GM10248 (cell line): ENCODE measurements at regions not wholly inside any gene's neighbourhood (a gene's known extent, or its start where the extent isn't known, plus 50 kb on each side); places are given as distances from the start of the nearest gene placed in this dataset.

Experiments
- CTCF ChIA-PET: fragments of 300-600 bp; sonication (Branson Sonifier 250); formaldehyde crosslinking; extraction: SDS; loops from one replicate; lab custom pipeline; 2021; ENCODE audit warnings: antibody characterized with exemption; lab: Yijun Ruan, JAX
- POLR2A ChIA-PET: fragments of 350-650 bp; sonication (Branson Sonifier 250); formaldehyde crosslinking; extraction: SDS; loops from one replicate; lab custom pipeline; 2020; ENCODE audit warnings: antibody characterized with exemption; lab: Yijun Ruan, JAX
- DNase-seq: peaks from one replicate; pipeline ENCODE4 v3.0.0; 2012; ENCODE audit errors: extremely low spot score
- TF ChIP-seq, protein P1 (sequence below): IDR thresholded peaks from 2 replicates; pipeline ENCODE4 v1.5.1; 2012; ENCODE audit warnings: mild to moderate bottlenecking, low read depth; ENCODE audit errors: extremely low read depth, missing control alignments, control extremely low read depth

DNA sequence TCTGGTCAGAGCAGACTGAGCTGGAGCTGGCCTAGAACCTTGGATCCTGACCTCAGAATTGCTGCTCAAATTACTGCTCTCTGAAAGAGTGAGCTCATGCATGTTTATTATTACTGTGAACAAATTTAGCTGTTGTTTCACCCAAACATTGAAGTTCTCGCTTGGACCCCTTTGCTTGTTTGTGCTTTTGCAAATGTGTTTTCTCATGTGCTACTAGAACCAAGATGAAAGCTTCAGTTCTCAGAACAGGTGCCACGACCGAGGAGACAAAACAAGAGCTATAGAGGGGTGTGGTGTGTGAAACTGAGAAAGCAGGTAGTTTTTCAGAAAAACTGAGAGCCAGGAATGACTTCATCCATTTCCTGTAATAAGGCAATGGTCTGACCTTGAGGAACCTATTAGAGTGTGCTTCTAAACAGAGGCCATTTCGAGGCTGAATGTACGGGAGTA lies 50.0 kb upstream of the ESR1 start:
- ChIA-PET CTCF (interaction anchor here (1.4 kb wide), 1 partner anchor 9 kb away, joined by 5 read pairs; no protein-coding TSS in a partner anchor), POLR2A (no interaction called here)
- DNase-seq, result peak; percentile 50

More for the DNA sequence above, 50.0 kb upstream of the ESR1 start:
- TF ChIP-seq, protein P1, sequence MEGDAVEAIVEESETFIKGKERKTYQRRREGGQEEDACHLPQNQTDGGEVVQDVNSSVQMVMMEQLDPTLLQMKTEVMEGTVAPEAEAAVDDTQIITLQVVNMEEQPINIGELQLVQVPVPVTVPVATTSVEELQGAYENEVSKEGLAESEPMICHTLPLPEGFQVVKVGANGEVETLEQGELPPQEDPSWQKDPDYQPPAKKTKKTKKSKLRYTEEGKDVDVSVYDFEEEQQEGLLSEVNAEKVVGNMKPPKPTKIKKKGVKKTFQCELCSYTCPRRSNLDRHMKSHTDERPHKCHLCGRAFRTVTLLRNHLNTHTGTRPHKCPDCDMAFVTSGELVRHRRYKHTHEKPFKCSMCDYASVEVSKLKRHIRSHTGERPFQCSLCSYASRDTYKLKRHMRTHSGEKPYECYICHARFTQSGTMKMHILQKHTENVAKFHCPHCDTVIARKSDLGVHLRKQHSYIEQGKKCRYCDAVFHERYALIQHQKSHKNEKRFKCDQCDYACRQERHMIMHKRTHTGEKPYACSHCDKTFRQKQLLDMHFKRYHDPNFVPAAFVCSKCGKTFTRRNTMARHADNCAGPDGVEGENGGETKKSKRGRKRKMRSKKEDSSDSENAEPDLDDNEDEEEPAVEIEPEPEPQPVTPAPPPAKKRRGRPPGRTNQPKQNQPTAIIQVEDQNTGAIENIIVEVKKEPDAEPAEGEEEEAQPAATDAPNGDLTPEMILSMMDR, result no peak
